Gastrocnemius medialis (tissue), 4 donors: ENCODE measurements at regions not wholly inside any gene's neighbourhood (a gene's known extent, or its start where the extent isn't known, plus 50 kb on each side); places are given as distances from the start of the nearest gene placed in this dataset.

ENCODE experiments used
- ATAC-seq, 2 donors: fragments of 150-250 bp; one replicate each; pipeline ENCODE4 v1.9.1; 2016
- DNase-seq, 2 donors: peaks; one replicate each; pipeline ENCODE4 v3.0.0-alpha.2; 2019
- H3K27ac ChIP-seq, 4 donors: fragments of 200-600 bp; sonication (generic); 1 replicate in 1 of 4; 2 replicates in 3 of 4; pipeline ENCODE4 v1.5.1; 2016 to 2018; ENCODE audit warnings: mild to moderate bottlenecking in 2 of 4, moderate library complexity in 1 of 4
- H3K27me3 ChIP-seq, 3 donors: fragments of 200-600 bp; sonication (generic) in 2 of 3; 1 replicate in 1 of 3; 2 replicates in 2 of 3; pipeline versions ENCODE4 v1.5.1 to v1.6.0; 2016 to 2019; ENCODE audit warnings: mild to moderate bottlenecking in 1 of 3, moderate library complexity in 1 of 3
- H3K36me3 ChIP-seq, 2 donors: fragments of 200-600 bp; sonication (generic) in 1 of 2; one replicate each; pipeline ENCODE4 v1.5.1; 2017 to 2018
- H3K4me1 ChIP-seq, 2 donors: fragments of 200-600 bp; sonication (generic) in 1 of 2; one replicate each; pipeline ENCODE4 v1.5.1; 2016 to 2017; ENCODE audit warnings: mild to moderate bottlenecking in 2 of 2
- H3K4me3 ChIP-seq, 4 donors: fragments of 200-600 bp; sonication (generic) in 3 of 4; 1 replicate in 1 of 4; 2 replicates in 3 of 4; pipeline ENCODE4 v1.5.1; 2016 to 2019; ENCODE audit warnings: mild to moderate bottlenecking in 2 of 4
- H3K9me3 ChIP-seq, 3 donors: fragments of 200-600 bp; sonication (generic) in 2 of 3; 1 replicate in 1 of 3; 2 replicates in 2 of 3; pipeline ENCODE4 v1.5.1; 2016 to 2019
- POLR2A ChIP-seq, 2 donors: fragments of 450-650 bp; IDR thresholded peaks; one replicate each; pipeline ENCODE4 v1.6.1; 2017; ENCODE audit warnings: antibody characterized with exemption in 2 of 2, mild to moderate bottlenecking in 2 of 2, moderate library complexity in 2 of 2
- in situ Hi-C, 4 donors: fragments of 200-750 bp; cut with MboI; loops; one replicate each; pipeline versions ENCODE4 v1.15.0 to v1.8.0; 2017; ENCODE audit warnings: low sequenced_read_pairs in 4 of 4
- intact Hi-C: fragments of 100-400 bp; cut with DNase I; formaldehyde crosslinking; loops from one replicate; pipeline ENCODE4 v1.15.1; 2023; ENCODE audit warnings: low total_unique reads
- TF ChIP-seq, protein P1 (sequence below), 5 experiments: fragments of 450-650 bp in 3 of 5; fragments of 200-600 bp in 2 of 5; sonication (generic) in 2 of 5; IDR thresholded peaks in 4 of 5; conservative IDR thresholded peaks in 1 of 5; 1 replicate in 4 of 5; 2 replicates in 1 of 5; pipeline ENCODE4 v1.5.1; 2016 to 2019; ENCODE audit warnings: antibody characterized with exemption in 5 of 5, mild to moderate bottlenecking in 3 of 5, moderate library complexity in 3 of 5

- Histone ChIP-seq H3K36me3 (no peaks in the 10 kb centered on the region), H3K27me3 (no peaks in the 10 kb centered on the region), H3K27ac (no peak overlapping the region), H3K9me3 (peaks cover 0 to 3% (median 2%) of the 10 kb centered on the region in 3 donors), H3K4me1 (no peaks in the 10 kb centered on the region), H3K4me3 (no peak overlapping the region)
- ATAC-seq (no peak), DNase-seq (peak in 1 of 2 donors; percentile 5)
- intact Hi-C loops (no loop called here), in situ Hi-C loops (no loop called here)
- TF ChIP-seq, protein P1, sequence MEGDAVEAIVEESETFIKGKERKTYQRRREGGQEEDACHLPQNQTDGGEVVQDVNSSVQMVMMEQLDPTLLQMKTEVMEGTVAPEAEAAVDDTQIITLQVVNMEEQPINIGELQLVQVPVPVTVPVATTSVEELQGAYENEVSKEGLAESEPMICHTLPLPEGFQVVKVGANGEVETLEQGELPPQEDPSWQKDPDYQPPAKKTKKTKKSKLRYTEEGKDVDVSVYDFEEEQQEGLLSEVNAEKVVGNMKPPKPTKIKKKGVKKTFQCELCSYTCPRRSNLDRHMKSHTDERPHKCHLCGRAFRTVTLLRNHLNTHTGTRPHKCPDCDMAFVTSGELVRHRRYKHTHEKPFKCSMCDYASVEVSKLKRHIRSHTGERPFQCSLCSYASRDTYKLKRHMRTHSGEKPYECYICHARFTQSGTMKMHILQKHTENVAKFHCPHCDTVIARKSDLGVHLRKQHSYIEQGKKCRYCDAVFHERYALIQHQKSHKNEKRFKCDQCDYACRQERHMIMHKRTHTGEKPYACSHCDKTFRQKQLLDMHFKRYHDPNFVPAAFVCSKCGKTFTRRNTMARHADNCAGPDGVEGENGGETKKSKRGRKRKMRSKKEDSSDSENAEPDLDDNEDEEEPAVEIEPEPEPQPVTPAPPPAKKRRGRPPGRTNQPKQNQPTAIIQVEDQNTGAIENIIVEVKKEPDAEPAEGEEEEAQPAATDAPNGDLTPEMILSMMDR (IDR thresholded peaks at IDR 0.05 in 4 of 5, conservative IDR thresholded peaks at IDR 0.05 in 1 of 5) = no peak
- no peak for TF ChIP-seq POLR2A (IDR thresholded peaks at IDR 0.05)
Observed at GRCh38 chr5:1735320-1735970, 64.2 kb downstream of the MRPL36 start.

GRCh38 chr5:1734908-1735289 is 64.7 kb downstream of the MRPL36 start:
- ATAC-seq = no peak
- no peak for DNase-seq
- no peak for TF ChIP-seq POLR2A (IDR thresholded peaks at IDR 0.05)
- TF ChIP-seq, protein P1 (IDR thresholded peaks at IDR 0.05 in 4 of 5, conservative IDR thresholded peaks at IDR 0.05 in 1 of 5) = no peak
- Histone ChIP-seq H3K9me3 (peaks cover 0 to under 1% (median 0%) of the 10 kb centered on the region in 3 donors), H3K27ac (no peak overlapping the region), H3K4me3 (no peak overlapping the region), H3K4me1 (no peaks in the 10 kb centered on the region), H3K27me3 (no peaks in the 10 kb centered on the region), H3K36me3 (no peaks in the 10 kb centered on the region)
- intact Hi-C loops (no loop called here), in situ Hi-C loops (no loop called here)

GRCh38 chr5:1734271-1734907 is 65.2 kb downstream of the MRPL36 start:
- Histone ChIP-seq H3K27ac (no peak overlapping the region), H3K36me3 (no peaks in the 10 kb centered on the region), H3K4me3 (no peak overlapping the region), H3K9me3 (no peaks in the 10 kb centered on the region), H3K27me3 (no peaks in the 10 kb centered on the region), H3K4me1 (no peaks in the 10 kb centered on the region)
- TF ChIP-seq, protein P1 (IDR thresholded peaks at IDR 0.05 in 4 of 5, conservative IDR thresholded peaks at IDR 0.05 in 1 of 5) = no peak
- no peak for TF ChIP-seq POLR2A (IDR thresholded peaks at IDR 0.05)
- ATAC-seq (no peak), DNase-seq (peak in 1 of 2 donors; percentile 4)
- in situ Hi-C loops = no loop called here
- intact Hi-C loops = no loop called here

GRCh38 chr5:1733369-1733768 is 66.3 kb downstream of the MRPL36 start:
- Histone ChIP-seq H3K36me3 (no peaks in the 10 kb centered on the region), H3K4me3 (no peak overlapping the region), H3K27me3 (no peaks in the 10 kb centered on the region), H3K27ac (no peak overlapping the region), H3K4me1 (no peaks in the 10 kb centered on the region), H3K9me3 (no peaks in the 10 kb centered on the region)
- no peak for TF ChIP-seq POLR2A (IDR thresholded peaks at IDR 0.05)
- TF ChIP-seq, protein P1 (IDR thresholded peaks at IDR 0.05 in 4 of 5, conservative IDR thresholded peaks at IDR 0.05 in 1 of 5) = no peak
- intact Hi-C loops = no loop called here
- in situ Hi-C loops = no loop called here
- no peak for ATAC-seq
- DNase-seq = peak in 1 of 2 donors; percentile 4
